ENCODE measurements at regions not wholly inside any gene's neighbourhood (a gene's known extent, or its start where the extent isn't known, plus 50 kb on each side); places are given as distances from the start of the nearest gene placed in this dataset.

- no peak for DNase-seq (ENCODE audit: low spot score)
These were observed 85.2 kb downstream of the NR2F2 start for GRCh38 chr15:96415513-96416217.

- DNase-seq (ENCODE audit: low spot score), result no peak
These were observed 85.9 kb downstream of the NR2F2 start for GRCh38 chr15:96416218-96416933.

DNA sequence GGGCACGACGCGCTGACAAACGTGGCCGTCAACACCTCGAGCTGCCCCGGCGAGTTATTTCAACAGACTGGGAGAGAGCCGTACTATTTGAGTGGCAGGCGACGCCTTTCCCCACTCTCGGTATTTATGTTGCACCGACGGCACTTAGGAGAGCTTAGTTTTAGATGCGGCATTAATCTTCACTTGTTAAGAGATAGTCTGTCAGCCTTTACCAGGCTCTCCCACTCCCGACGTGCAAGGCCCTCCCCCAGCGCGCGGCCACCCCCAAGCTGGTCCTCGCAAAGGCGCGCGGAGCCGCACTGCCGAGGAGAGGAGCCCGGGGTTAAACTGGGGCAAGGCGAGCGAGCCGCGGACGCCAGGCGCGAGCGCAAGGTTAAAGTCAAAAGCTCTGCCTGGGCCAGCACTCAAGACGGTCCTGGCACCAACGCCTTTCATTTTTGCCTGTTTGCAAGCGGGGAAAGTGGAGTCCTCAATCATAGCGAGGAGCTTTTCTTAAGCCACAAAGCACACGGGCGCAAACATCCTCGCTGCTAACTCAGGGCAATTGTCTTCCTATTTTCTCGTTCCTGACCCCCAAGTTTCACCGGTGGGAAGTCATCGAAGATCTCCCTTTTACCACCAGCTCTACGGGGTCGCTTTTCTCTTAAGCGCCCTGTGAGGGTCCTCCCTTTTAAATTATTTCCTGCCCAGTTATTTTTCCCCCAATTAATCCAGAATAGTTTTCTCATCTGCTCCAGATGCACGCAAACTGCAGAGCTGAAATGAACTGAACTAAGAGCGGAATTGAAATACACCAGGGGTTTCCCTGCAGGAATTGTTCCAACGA lies 86.6 kb downstream of the NR2F2 start:
- DNase-seq (ENCODE audit: low spot score), result no peak

- no peak for DNase-seq (ENCODE audit: low spot score)
These were observed 87.2 kb downstream of the NR2F2 start for GRCh38 chr15:96417760-96418130.

GRCh38 chr15:96418146-96418545 lies 87.6 kb downstream of the NR2F2 start:
- DNase-seq (ENCODE audit: low spot score), result no peak

DNA sequence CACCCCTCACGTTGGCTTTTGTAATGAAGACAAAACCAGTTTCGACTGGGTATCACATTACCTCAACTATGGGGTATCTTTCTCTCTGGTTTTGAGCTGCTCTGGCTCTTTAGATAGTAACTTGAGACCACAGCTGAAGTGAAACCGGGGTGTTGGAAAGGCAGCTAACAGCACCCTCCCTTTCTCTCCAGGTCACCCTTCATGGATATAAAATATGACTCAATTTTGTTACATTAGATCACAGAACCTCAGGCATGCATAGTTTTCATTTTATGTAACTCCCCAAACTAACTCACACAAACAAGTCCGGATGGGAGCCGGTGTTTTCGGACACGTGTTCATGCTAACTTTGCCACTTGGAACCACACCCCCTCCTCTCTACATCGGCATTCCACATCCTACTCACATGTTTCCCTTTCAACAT lies 90.7 kb downstream of the NR2F2 start:
- no peak for DNase-seq (ENCODE audit: low spot score)

GRCh38 chr15:96422125-96422524 lies 91.6 kb downstream of the NR2F2 start:
- no peak for DNase-seq (ENCODE audit: low spot score)

- DNase-seq (ENCODE audit: low spot score), result no peak
These were observed 94.2 kb downstream of the NR2F2 start for GRCh38 chr15:96424674-96425073.

DNA sequence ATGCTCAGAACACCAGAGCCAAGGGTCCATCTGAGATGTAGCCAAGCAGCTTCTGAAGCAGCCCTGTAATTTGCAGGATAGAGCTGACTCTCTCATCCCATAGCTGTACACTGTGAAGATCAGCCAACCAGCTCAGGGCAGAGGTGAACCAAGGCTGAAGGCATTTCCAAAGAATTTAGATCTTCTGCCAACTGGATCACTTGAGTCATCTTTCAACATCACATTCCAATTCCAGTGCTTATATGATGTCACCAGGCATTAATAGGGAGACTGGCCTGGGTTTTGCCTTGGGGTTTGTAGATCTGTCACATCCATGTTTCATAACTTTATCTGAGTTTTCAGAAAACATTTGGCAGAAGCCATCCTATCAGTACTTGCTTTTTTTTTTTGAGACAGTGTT lies 98.2 kb downstream of the NR2F2 start:
- no peak for DNase-seq (ENCODE audit: low spot score)

DNA sequence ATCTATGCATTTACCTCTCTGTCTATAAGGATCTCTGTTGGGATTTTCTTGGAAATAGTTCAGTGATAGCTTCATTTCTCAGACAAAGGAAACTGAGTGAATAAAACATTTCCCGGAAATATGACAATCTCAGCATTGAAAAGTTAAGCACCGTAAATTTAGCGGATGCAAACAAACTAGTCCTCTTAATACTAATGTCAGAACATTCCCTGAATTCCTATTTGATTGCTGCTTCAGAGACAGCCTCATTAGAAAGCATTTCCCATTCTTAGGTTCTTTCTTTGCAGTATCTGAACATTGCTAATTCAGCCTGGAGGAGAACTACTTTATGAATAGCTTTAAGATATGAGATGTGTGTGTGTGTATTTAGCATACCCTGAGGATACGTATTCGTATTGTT lies 101.3 kb downstream of the NR2F2 start:
- DNase-seq (ENCODE audit: low spot score), result no peak

DNA sequence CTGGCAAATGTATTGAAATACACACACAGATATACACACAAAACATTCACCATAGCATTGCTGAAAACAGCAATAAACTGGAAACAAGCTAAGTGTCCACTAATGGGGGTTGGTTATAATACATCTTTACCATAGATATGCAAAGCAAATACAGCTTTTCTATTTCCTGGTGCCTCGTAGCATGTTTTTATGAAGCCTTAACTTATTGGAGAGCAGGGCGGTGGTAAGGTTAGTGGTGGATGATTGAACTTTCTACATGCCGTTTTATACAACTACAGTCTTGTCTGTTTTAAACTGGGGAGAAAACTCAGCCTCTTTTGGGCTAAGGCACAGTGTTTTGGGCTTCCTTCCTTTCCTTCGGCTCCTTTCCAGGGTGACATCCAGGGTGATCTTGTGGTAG lies 104.5 kb downstream of the NR2F2 start:
- no peak for DNase-seq (ENCODE audit: low spot score)

DNA sequence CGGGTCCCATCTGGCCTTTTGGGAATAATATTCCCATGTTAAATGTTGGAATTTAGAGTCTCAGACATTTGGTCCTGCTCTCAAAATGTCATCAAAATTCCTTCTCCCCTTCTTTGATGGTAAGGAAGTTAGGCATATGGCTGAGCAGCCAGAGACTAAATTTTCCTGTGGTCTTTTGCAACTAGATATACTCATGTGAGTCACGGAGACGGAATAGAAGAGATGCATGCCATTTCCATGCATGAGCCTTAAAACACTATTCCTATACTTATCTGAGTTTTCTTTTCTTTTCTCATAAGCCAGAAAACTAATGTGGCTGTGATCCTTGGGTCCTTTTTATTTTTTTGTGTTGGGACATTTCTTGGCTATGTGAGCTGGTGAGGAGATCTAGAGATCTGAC lies 105.3 kb downstream of the NR2F2 start:
- DNase-seq (ENCODE audit: low spot score), result no peak

DNA sequence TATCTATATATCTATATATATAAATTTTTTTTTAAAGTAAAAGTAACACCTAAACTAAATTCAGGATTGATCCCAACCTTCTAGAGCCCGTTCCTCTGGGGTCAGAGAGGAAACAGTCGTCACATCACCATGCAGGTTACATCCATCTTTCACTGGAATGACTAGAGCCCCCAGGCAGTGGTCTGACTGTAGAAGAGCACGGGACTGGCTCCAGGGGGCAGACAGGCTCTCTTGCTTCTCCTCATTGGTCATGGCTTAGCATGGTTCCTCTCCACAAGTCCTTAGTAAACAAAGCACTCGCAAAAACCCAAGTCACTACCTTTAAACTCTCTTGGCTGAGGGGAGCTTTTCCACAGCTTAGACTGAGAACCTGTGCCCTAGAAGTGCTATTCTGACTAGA lies 110.5 kb downstream of the NR2F2 start:
- no peak for DNase-seq (ENCODE audit: low spot score)

DNA sequence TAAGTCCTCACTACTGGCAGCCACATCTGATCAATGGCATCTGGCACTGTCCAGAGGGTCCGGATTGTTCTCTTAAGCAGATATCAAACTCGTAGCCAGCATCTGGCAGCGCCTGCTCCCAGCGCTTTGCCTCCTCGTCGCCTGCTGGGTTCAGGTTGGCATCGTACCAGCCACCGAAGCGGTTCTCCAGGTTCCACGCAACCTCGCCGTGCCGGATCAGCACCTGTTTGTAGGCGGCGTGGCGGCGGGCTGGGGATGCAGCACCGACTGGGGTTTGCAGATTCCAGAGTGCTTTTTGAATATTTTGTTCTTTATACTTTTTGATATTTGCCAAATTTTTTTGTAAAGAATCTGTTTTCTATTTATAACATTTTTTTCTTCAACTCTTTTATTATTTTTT lies 111.6 kb downstream of the NR2F2 start:
- no peak for DNase-seq (ENCODE audit: low spot score)

GRCh38 chr15:96444865-96445264 lies 114.4 kb downstream of the NR2F2 start:
- no peak for DNase-seq (ENCODE audit: low spot score)

GRCh38 chr15:96448923-96449322 lies 118.4 kb downstream of the NR2F2 start:
- DNase-seq (ENCODE audit: low spot score), result no peak

GRCh38 chr15:96457841-96458240 lies 127.3 kb downstream of the NR2F2 start:
- DNase-seq (ENCODE audit: low spot score), result no peak

DNA sequence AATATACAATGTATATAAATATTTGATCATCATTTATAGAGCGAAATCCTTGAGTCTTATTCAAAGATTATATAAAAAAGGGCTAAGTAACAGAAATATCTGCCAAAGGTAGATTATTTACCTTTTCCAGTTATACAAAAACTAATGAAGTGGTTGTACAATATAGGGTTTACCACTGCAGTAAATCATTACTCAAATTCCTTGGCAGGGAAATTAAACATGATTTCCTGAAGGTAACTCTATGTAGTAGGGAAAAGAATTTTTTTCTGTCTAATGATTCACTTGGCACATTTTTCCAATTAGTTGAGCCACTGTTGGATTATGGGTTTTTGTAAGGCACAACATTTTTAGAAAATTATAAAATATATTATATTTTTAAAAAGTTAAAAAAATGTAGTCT lies 129.6 kb downstream of the NR2F2 start:
- no peak for DNase-seq (ENCODE audit: low spot score)

GRCh38 chr15:96462768-96463750 lies 132.6 kb downstream of the NR2F2 start:
- DNase-seq (ENCODE audit: low spot score), result no peak

GRCh38 chr15:96466389-96466947 lies 136.0 kb downstream of the NR2F2 start:
- no peak for DNase-seq (ENCODE audit: low spot score)

GRCh38 chr15:96468036-96468435 lies 137.5 kb downstream of the NR2F2 start:
- DNase-seq (ENCODE audit: low spot score), result no peak
